ENCODE measurements at regions not wholly inside any gene's neighbourhood (a gene's known extent, or its start where the extent isn't known, plus 50 kb on each side); places are given as distances from the start of the nearest gene placed in this dataset.

GRCh38 chr11:134576286-134576685, 164.2 kb upstream of the B3GAT1 start:
- no peak for DNase-seq (ENCODE audit: low spot score)

GRCh38 chr11:134575504-134576230, 163.6 kb upstream of the B3GAT1 start:
- no peak for DNase-seq (ENCODE audit: low spot score)

- DNase-seq (ENCODE audit: low spot score): no peak
Observed at GRCh38 chr11:134574947-134575346, 162.9 kb upstream of the B3GAT1 start.

GRCh38 chr11:134574425-134574824, 162.4 kb upstream of the B3GAT1 start:
- no peak for DNase-seq (ENCODE audit: low spot score)

GRCh38 chr11:134573857-134574256, 161.8 kb upstream of the B3GAT1 start:
- DNase-seq (ENCODE audit: low spot score): no peak

- DNase-seq (ENCODE audit: low spot score): no peak
Observed at GRCh38 chr11:134572741-134573675, 161.0 kb upstream of the B3GAT1 start.

- DNase-seq (ENCODE audit: low spot score): no peak
Observed at GRCh38 chr11:134571301-134571700, 159.3 kb upstream of the B3GAT1 start.

GRCh38 chr11:134569195-134569594, 157.2 kb upstream of the B3GAT1 start:
- DNase-seq (ENCODE audit: low spot score): no peak

- DNase-seq (ENCODE audit: low spot score): no peak
Observed at GRCh38 chr11:134566311-134566710, 154.3 kb upstream of the B3GAT1 start.

GRCh38 chr11:134565343-134565891, 153.4 kb upstream of the B3GAT1 start:
- DNase-seq (ENCODE audit: low spot score): no peak

GRCh38 chr11:134564472-134565200, 152.6 kb upstream of the B3GAT1 start:
- no peak for DNase-seq (ENCODE audit: low spot score)

- DNase-seq (ENCODE audit: low spot score): no peak
Observed at GRCh38 chr11:134562941-134563471, 151.0 kb upstream of the B3GAT1 start.

- DNase-seq (ENCODE audit: low spot score): no peak
Observed at GRCh38 chr11:134562196-134562595, 150.2 kb upstream of the B3GAT1 start.

GRCh38 chr11:134561331-134561720, 149.3 kb upstream of the B3GAT1 start:
- DNase-seq (ENCODE audit: low spot score): no peak

GRCh38 chr11:134560566-134561330, 148.7 kb upstream of the B3GAT1 start:
- no peak for DNase-seq (ENCODE audit: low spot score)

GRCh38 chr11:134560066-134560465, 148.0 kb upstream of the B3GAT1 start:
- no peak for DNase-seq (ENCODE audit: low spot score)

- no peak for DNase-seq (ENCODE audit: low spot score)
Observed at GRCh38 chr11:134559602-134559962, 147.5 kb upstream of the B3GAT1 start.

GRCh38 chr11:134558916-134559601, 147.0 kb upstream of the B3GAT1 start:
- DNase-seq (ENCODE audit: low spot score): no peak

- no peak for DNase-seq (ENCODE audit: low spot score)
Observed at GRCh38 chr11:134558258-134558835, 146.3 kb upstream of the B3GAT1 start.

GRCh38 chr11:134557571-134558257, 145.7 kb upstream of the B3GAT1 start:
- no peak for DNase-seq (ENCODE audit: low spot score)
